Liver (tissue), 8 donors: ENCODE measurements at regions not wholly inside any gene's neighbourhood (a gene's known extent, or its start where the extent isn't known, plus 50 kb on each side); places are given as distances from the start of the nearest gene placed in this dataset.

Experiments
- DNase-seq: peaks from one replicate; pipeline ENCODE4 v3.0.0-alpha.2; 2017; ENCODE audit warnings: low spot score
- H3K27ac ChIP-seq, 2 donors: one replicate each; pipeline ENCODE4 v1.7.0; 2013; ENCODE audit warnings: inconsistent platforms in 2 of 2, low read length in 2 of 2, control low read depth in 1 of 2, low read depth in 1 of 2, mild to moderate bottlenecking in 1 of 2
- H3K27me3 ChIP-seq, 4 donors: one replicate each; pipeline versions ENCODE4 v1.6.1 to v1.7.0; 2013; ENCODE audit warnings: low read length in 3 of 4, inconsistent platforms in 1 of 4, mild to moderate bottlenecking in 1 of 4, moderate library complexity in 1 of 4; ENCODE audit not compliant: control insufficient read depth in 4 of 4, insufficient read depth in 4 of 4
- H3K36me3 ChIP-seq, 4 donors: one replicate each; pipeline versions ENCODE4 v1.6.1 to v1.7.0; 2013; ENCODE audit warnings: low read length in 3 of 4, mild to moderate bottlenecking in 3 of 4, low read depth in 1 of 4, moderate library complexity in 1 of 4; ENCODE audit not compliant: control insufficient read depth in 4 of 4, insufficient read depth in 3 of 4
- H3K4me1 ChIP-seq, 4 donors: one replicate each; pipeline versions ENCODE4 v1.6.1 to v1.7.0; 2013; ENCODE audit warnings: low read length in 3 of 4, mild to moderate bottlenecking in 3 of 4, moderate library complexity in 1 of 4; ENCODE audit not compliant: control insufficient read depth in 4 of 4, insufficient read depth in 4 of 4
- H3K4me3 ChIP-seq, 3 donors: one replicate each; pipeline versions ENCODE4 v1.6.1 to v1.7.0; 2013; ENCODE audit warnings: low read length in 3 of 3, control low read depth in 1 of 3, low read depth in 1 of 3, mild to moderate bottlenecking in 1 of 3
- H3K9ac ChIP-seq, 2 donors: one replicate each; pipeline ENCODE4 v1.7.0; 2013; ENCODE audit warnings: low read length in 2 of 2, mild to moderate bottlenecking in 2 of 2, moderate library complexity in 2 of 2, control low read depth in 1 of 2, low read depth in 1 of 2
- H3K9me3 ChIP-seq, 4 donors: one replicate each; pipeline versions ENCODE4 v1.6.1 to v1.7.0; 2013; ENCODE audit warnings: low read length in 3 of 4; ENCODE audit not compliant: control insufficient read depth in 4 of 4
- ATF3 ChIP-seq: IDR thresholded peaks from 2 replicates; pipeline ENCODE4 v1.6.1; 2016; ENCODE audit warnings: antibody characterized with exemption
- CTCF ChIP-seq: fragments of 150-350 bp; IDR thresholded peaks from 2 replicates; pipeline ENCODE4 v1.5.1; 2017; ENCODE audit warnings: improper control_type of control experiment, low read depth, low read length; ENCODE audit not compliant: missing input control
- EGR1 ChIP-seq, 2 donors: IDR thresholded peaks; 2 replicates each; pipeline ENCODE4 v1.6.1; 2016 to 2018; ENCODE audit warnings: antibody characterized with exemption in 2 of 2, low read depth in 2 of 2
- FOXA1 ChIP-seq: IDR thresholded peaks from 2 replicates; pipeline ENCODE4 v1.6.1; 2016; ENCODE audit warnings: antibody characterized with exemption
- FOXA2 ChIP-seq: IDR thresholded peaks from 2 replicates; pipeline ENCODE4 v1.6.1; 2016; ENCODE audit warnings: antibody characterized with exemption
- GABPA ChIP-seq, 2 donors: IDR thresholded peaks in 1 of 2; conservative IDR thresholded peaks in 1 of 2; 2 replicates each; pipeline ENCODE4 v1.6.1; 2016; ENCODE audit warnings: antibody characterized with exemption in 2 of 2, mild to moderate bottlenecking in 1 of 2, moderate library complexity in 1 of 2
- HNF4A ChIP-seq, 2 donors: conservative IDR thresholded peaks; 2 replicates each; pipeline ENCODE4 v1.6.1; 2016; ENCODE audit warnings: antibody characterized with exemption in 2 of 2, mild to moderate bottlenecking in 2 of 2
- HNF4G ChIP-seq: IDR thresholded peaks from 2 replicates; pipeline ENCODE4 v1.6.1; 2016; ENCODE audit warnings: antibody characterized with exemption
- JUND ChIP-seq, 2 donors: IDR thresholded peaks; 2 replicates each; pipeline ENCODE4 v1.6.1; 2016; ENCODE audit warnings: antibody characterized with exemption in 2 of 2
- MAX ChIP-seq: IDR thresholded peaks from 2 replicates; pipeline ENCODE4 v1.6.1; 2016; ENCODE audit warnings: antibody characterized with exemption
- NR2F2 ChIP-seq: IDR thresholded peaks from 2 replicates; pipeline ENCODE4 v1.6.1; 2016; ENCODE audit warnings: antibody characterized with exemption
- RAD21 ChIP-seq, 2 donors: IDR thresholded peaks; 2 replicates each; pipeline ENCODE4 v1.6.1; 2016; ENCODE audit warnings: antibody characterized with exemption in 2 of 2, mild to moderate bottlenecking in 2 of 2
- REST ChIP-seq: IDR thresholded peaks from 2 replicates; pipeline ENCODE4 v1.6.1; 2016; ENCODE audit warnings: antibody characterized with exemption, mild to moderate bottlenecking
- RXRA ChIP-seq, 2 donors: IDR thresholded peaks; 2 replicates each; pipeline ENCODE4 v1.6.1; 2017 to 2018; ENCODE audit warnings: antibody characterized with exemption in 2 of 2, mild to moderate bottlenecking in 1 of 2
- SP1 ChIP-seq: IDR thresholded peaks from 2 replicates; pipeline ENCODE4 v1.6.1; 2018; ENCODE audit warnings: antibody characterized with exemption, mild to moderate bottlenecking
- TAF1 ChIP-seq: conservative IDR thresholded peaks from 2 replicates; pipeline ENCODE4 v1.6.1; 2016; ENCODE audit warnings: antibody characterized with exemption, mild to moderate bottlenecking
- YY1 ChIP-seq: IDR thresholded peaks from 2 replicates; pipeline ENCODE4 v1.6.1; 2016; ENCODE audit warnings: antibody characterized with exemption, mild to moderate bottlenecking
- ZBTB33 ChIP-seq: IDR thresholded peaks from 2 replicates; pipeline ENCODE4 v1.6.1; 2016; ENCODE audit warnings: antibody characterized with exemption
- WGBS: extraction: QIAGEN DNeasy Blood & Tissue Kit; methylation state at CpG from one replicate; pipeline ENCODE4 v1.1.7; 2013; 5-methylcytosine and 5-hydroxymethylcytosine counted together
- donor health status: healthy.
- donor health status: healthy.
- donor health status: healthy.
- donor health status: healthy.
- donor health status: healthy.

- DNase-seq = no peak
- no peak overlapping the region for H3K9ac ChIP-seq
- H3K36me3 ChIP-seq = no peaks in the 10 kb centered on the region
- no peaks in the 10 kb centered on the region for H3K9me3 ChIP-seq
- no peak overlapping the region for H3K27ac ChIP-seq
- H3K4me1 ChIP-seq = no peaks in the 10 kb centered on the region
- no peak for TF ChIP-seq NR2F2
- no peak for TF ChIP-seq RAD21 (IDR thresholded peaks at IDR 0.05)
- no peak for TF ChIP-seq CTCF
- no peak for TF ChIP-seq ZBTB33
- TF ChIP-seq REST = no peak
- no peak for TF ChIP-seq MAX
- no peak for TF ChIP-seq TAF1
- TF ChIP-seq ATF3 = no peak
- no peak for TF ChIP-seq SP1
- no peak for TF ChIP-seq FOXA1
- no peak for TF ChIP-seq FOXA2
- no peak for TF ChIP-seq HNF4A (conservative IDR thresholded peaks at IDR 0.05)
- TF ChIP-seq YY1 = no peak
- TF ChIP-seq HNF4G = no peak
- TF ChIP-seq EGR1 (IDR thresholded peaks at IDR 0.05; ENCODE audit: low read depth in 2 of 2) = no peak
- TF ChIP-seq JUND (IDR thresholded peaks at IDR 0.05) = no peak
- no peak for TF ChIP-seq RXRA (IDR thresholded peaks at IDR 0.05)
- TF ChIP-seq GABPA (IDR thresholded peaks at IDR 0.05 in 1 of 2, conservative IDR thresholded peaks at IDR 0.05 in 1 of 2) = no peak
- peaks cover 0 to 3% (median 0%) of the 10 kb centered on the region in 4 donors for H3K27me3 ChIP-seq
- WGBS = 47% methylated on average over 2 of the region's 2 CpGs
- no peak overlapping the region for H3K4me3 ChIP-seq
Measured at GRCh38 chr2:513981-514706, 163.1 kb downstream of the TMEM18 start.
